WTC11 (cell line): ENCODE measurements at regions not wholly inside any gene's neighbourhood (a gene's known extent, or its start where the extent isn't known, plus 50 kb on each side); places are given as distances from the start of the nearest gene placed in this dataset.

Experiments used
- ATAC-seq: fragments of 200-7000 bp; cut with Tn5 transposase; 2 replicates; pipeline ENCODE4 v1.10.0; 2021; ENCODE audit warnings: mild to moderate bottlenecking, moderate library complexity
- CTCF ChIA-PET: fragments of 300-600 bp; sonication (Branson Sonifier 250); formaldehyde crosslinking; loops from one replicate; lab custom pipeline; 2021; ENCODE audit warnings: antibody characterized with exemption; lab: Charles Lee
- POLR2A ChIA-PET: fragments of 350-600 bp; sonication (Branson Sonifier 250); formaldehyde crosslinking; loops from one replicate; lab custom pipeline; 2021; ENCODE audit warnings: antibody characterized with exemption; lab: Charles Lee
- DNase-seq: peaks from one replicate; pipeline ENCODE4 v3.0.0; 2021; ENCODE audit warnings: low spot score
- H3K27ac Mint-ChIP-seq: 2 replicates; pipeline ENCODE4 v1.8.0; 2021; ENCODE audit warnings: mixed read lengths
- H3K27me3 Mint-ChIP-seq: 2 replicates; pipeline ENCODE4 v1.8.0; 2021; ENCODE audit warnings: low read depth, mild to moderate bottlenecking, moderate library complexity, mixed read lengths
- H3K36me3 Mint-ChIP-seq: 2 replicates; pipeline ENCODE4 v1.8.0; 2021; ENCODE audit warnings: mixed read lengths
- H3K4me1 Mint-ChIP-seq: 2 replicates; pipeline ENCODE4 v1.8.0; 2022; ENCODE audit warnings: mixed read lengths
- H3K4me3 Mint-ChIP-seq: 2 replicates; pipeline ENCODE4 v1.8.0; 2021; ENCODE audit warnings: mild to moderate bottlenecking, moderate library complexity, mixed read lengths
- H3K9me3 Mint-ChIP-seq: 2 replicates; pipeline ENCODE4 v1.8.0; 2021; ENCODE audit warnings: mixed read lengths
- ARID4B ChIP-seq: sonication (generic); formaldehyde crosslinking; IDR thresholded peaks from 2 replicates; pipeline ENCODE4 v1.8.0; 2023; ENCODE audit warnings: missing genetic modification reagents, mild to moderate bottlenecking, borderline replicate concordance
- ATF1 ChIP-seq: sonication (generic); formaldehyde crosslinking; IDR thresholded peaks from 2 replicates; pipeline ENCODE4 v1.8.1; 2023; ENCODE audit warnings: mild to moderate bottlenecking, moderate library complexity, missing genetic modification reagents
- ATF2 ChIP-seq: sonication (generic); formaldehyde crosslinking; IDR thresholded peaks from 2 replicates; pipeline ENCODE4 v1.8.1; 2022; ENCODE audit warnings: low read depth, missing genetic modification reagents, borderline replicate concordance
- ETV6 ChIP-seq: sonication (generic); formaldehyde crosslinking; IDR thresholded peaks from 2 replicates; pipeline ENCODE4 v1.8.1; 2022; ENCODE audit warnings: mild to moderate bottlenecking, missing genetic modification reagents
- GABPB1 ChIP-seq: sonication (generic); formaldehyde crosslinking; IDR thresholded peaks from 2 replicates; pipeline ENCODE4 v1.8.1; 2023; ENCODE audit warnings: mild to moderate bottlenecking, missing genetic modification reagents
- GRHL2 ChIP-seq: fragments of 250-450 bp; sonication (Bioruptor Pico); IDR thresholded peaks from 2 replicates; pipeline ENCODE4 v1.8.0; 2022; ENCODE audit warnings: mild to moderate bottlenecking, moderate library complexity; ENCODE audit not compliant: insufficient replicate concordance, severe bottlenecking
- IRF1 ChIP-seq: sonication (generic); formaldehyde crosslinking; IDR thresholded peaks from 2 replicates; pipeline ENCODE4 v1.8.0; 2023; ENCODE audit warnings: missing genetic modification reagents
- MYBL2 ChIP-seq: sonication (generic); formaldehyde crosslinking; IDR thresholded peaks from 2 replicates; pipeline ENCODE4 v1.8.1; 2023; ENCODE audit warnings: mild to moderate bottlenecking, moderate library complexity, missing genetic modification reagents
- STAT6 ChIP-seq: sonication (generic); formaldehyde crosslinking; conservative IDR thresholded peaks from 2 replicates; pipeline ENCODE4 v1.8.1; 2023; ENCODE audit warnings: mild to moderate bottlenecking, low read depth, missing genetic modification reagents, moderate library complexity
- TEAD1 ChIP-seq: sonication (generic); formaldehyde crosslinking; IDR thresholded peaks from 2 replicates; pipeline ENCODE4 v1.8.0; 2022; ENCODE audit warnings: mild to moderate bottlenecking, missing genetic modification reagents
- USF2 ChIP-seq: sonication (generic); formaldehyde crosslinking; IDR thresholded peaks from 2 replicates; pipeline ENCODE4 v1.8.1; 2023; ENCODE audit warnings: mild to moderate bottlenecking, missing genetic modification reagents, moderate library complexity
- ZNF121 ChIP-seq: sonication (generic); formaldehyde crosslinking; IDR thresholded peaks from 2 replicates; pipeline ENCODE4 v1.8.0; 2023; ENCODE audit warnings: missing genetic modification reagents
- ZNF219 ChIP-seq: sonication (generic); formaldehyde crosslinking; IDR thresholded peaks from 2 replicates; pipeline ENCODE4 v1.8.0; 2023; ENCODE audit warnings: missing genetic modification reagents, mild to moderate bottlenecking, borderline replicate concordance
- ZNF263 ChIP-seq: sonication (generic); formaldehyde crosslinking; IDR thresholded peaks from 2 replicates; pipeline ENCODE4 v1.8.1; 2022; ENCODE audit warnings: low read depth, mild to moderate bottlenecking, moderate library complexity, missing genetic modification reagents
- ZNF317 ChIP-seq: sonication (generic); formaldehyde crosslinking; IDR thresholded peaks from 2 replicates; pipeline ENCODE4 v1.8.1; 2023; ENCODE audit warnings: low read depth, mild to moderate bottlenecking, moderate library complexity, missing genetic modification reagents, borderline replicate concordance
- ZNF416 ChIP-seq: fragments of 250-450 bp; sonication (Bioruptor Pico); IDR thresholded peaks from 2 replicates; pipeline ENCODE4 v1.9.0; 2021; ENCODE audit warnings: mild to moderate bottlenecking, inconsistent platforms
- ZNF532 ChIP-seq: fragments of 250-450 bp; sonication (Bioruptor Pico); IDR thresholded peaks from 2 replicates; pipeline ENCODE4 v1.9.0; 2021; ENCODE audit warnings: mild to moderate bottlenecking, borderline replicate concordance

- Mint-ChIP-seq H3K27me3 (no peaks in the 10 kb centered on the region), H3K4me1 (peaks cover 5% of the 10 kb centered on the region; the same call in 1 of the 2 replicates), H3K36me3 (no peaks in the 10 kb centered on the region), H3K4me3 (no peak overlapping the region), H3K27ac (no peak overlapping the region), H3K9me3 (no peaks in the 10 kb centered on the region)
- TF ChIP-seq ATF1 (CRISPR knock-in tag) (no peak), STAT6 (CRISPR knock-in tag) (no peak), ZNF121 (no peak), GABPB1 (CRISPR knock-in tag) (no peak), ZNF416 (no peak), MYBL2 (no peak), GRHL2 (CRISPR knock-in tag) (no peak), IRF1 (CRISPR knock-in tag) (no peak)
- no peak for ATAC-seq
- DNase-seq = no peak
- CTCF ChIA-PET = no interaction called here
- POLR2A ChIA-PET = no interaction called here
Observed at GRCh38 chr12:66047411-66048021, 83.0 kb downstream of the LLPH start.

GRCh38 chr12:66045506-66045905 lies 85.0 kb downstream of the LLPH start:
- H3K27ac Mint-ChIP-seq = no peak overlapping the region
- CTCF ChIA-PET = no interaction called here
- DNase-seq = no peak
- POLR2A ChIA-PET = no interaction called here
- H3K36me3 Mint-ChIP-seq = no peaks in the 10 kb centered on the region
- no peak for ATAC-seq
- no peaks in the 10 kb centered on the region for H3K27me3 Mint-ChIP-seq
- no peaks in the 10 kb centered on the region for H3K9me3 Mint-ChIP-seq
- peaks cover 5% of the 10 kb centered on the region; the same call in 1 of the 2 replicates for H3K4me1 Mint-ChIP-seq
- no peak overlapping the region for H3K4me3 Mint-ChIP-seq
- TF ChIP-seq ARID4B (CRISPR knock-in tag) = no peak
- no peak for TF ChIP-seq ETV6 (CRISPR knock-in tag)
- no peak for TF ChIP-seq ZNF263 (CRISPR knock-in tag)
- no peak for TF ChIP-seq TEAD1 (CRISPR knock-in tag)
- TF ChIP-seq ZNF532 (CRISPR knock-in tag) = no peak
- TF ChIP-seq ZNF317 = no peak
- no peak for TF ChIP-seq USF2 (CRISPR knock-in tag)
- no peak for TF ChIP-seq ATF2
- no peak for TF ChIP-seq ZNF219
